Cardiac fibroblast (primary cell): ENCODE measurements at regions not wholly inside any gene's neighbourhood (a gene's known extent, or its start where the extent isn't known, plus 50 kb on each side); places are given as distances from the start of the nearest gene placed in this dataset.

ENCODE experiments used
- DNase-seq, 2 donors: peaks; one replicate each; pipeline versions ENCODE4 v3.0.0 to v3.0.0-alpha.2; 2010; ENCODE audit warnings: low read depth in 2 of 2
- H3K4me3 ChIP-seq, 2 donors: replicated peaks in 1 of 2; 1 replicate in 1 of 2; 2 replicates in 1 of 2; pipeline ENCODE4 v1.5.1; 2011; ENCODE audit warnings: low read depth in 2 of 2, low read length in 2 of 2, mild to moderate bottlenecking in 2 of 2, moderate library complexity in 1 of 2
- CTCF ChIP-seq: IDR thresholded peaks from one replicate; pipeline ENCODE4 v1.5.1; 2011; ENCODE audit warnings: low read depth, mild to moderate bottlenecking, low read length, inconsistent platforms

- peak; percentile 30 for TF ChIP-seq CTCF
- peak; percentile 96 to 99 for DNase-seq
- H3K4me3 ChIP-seq: peak overlapping the region; percentile 46 to 55
These were observed 90.9 kb upstream of the CHD2 start for GRCh38 chr15:92809064-92809879.

GRCh38 chr15:92809880-92810361, 90.2 kb upstream of the CHD2 start:
- H3K4me3 ChIP-seq: peak overlapping the region; percentile 46 to 55
- no peak for TF ChIP-seq CTCF
- peak; percentile 60 to 65 for DNase-seq

GRCh38 chr15:92810418-92811138, 89.5 kb upstream of the CHD2 start:
- peak overlapping the region; percentile 21 to 45 for H3K4me3 ChIP-seq
- TF ChIP-seq CTCF: no peak
- DNase-seq: peak; percentile 81 to 88

GRCh38 chr15:92811148-92811913, 88.8 kb upstream of the CHD2 start:
- peak in 1 of 2 donors; percentile 20 for DNase-seq
- H3K4me3 ChIP-seq: peak overlapping the region in 1 of 2 donors; percentile 45
- no peak for TF ChIP-seq CTCF

GRCh38 chr15:92812271-92812670, 87.9 kb upstream of the CHD2 start:
- DNase-seq: no peak
- no peak overlapping the region for H3K4me3 ChIP-seq
- no peak for TF ChIP-seq CTCF

- TF ChIP-seq CTCF: no peak
- no peak for DNase-seq
- no peak overlapping the region for H3K4me3 ChIP-seq
These were observed 86.6 kb upstream of the CHD2 start for GRCh38 chr15:92813485-92813884.
